Neuron (in vitro differentiated cells): ENCODE measurements at regions not wholly inside any gene's neighbourhood (a gene's known extent, or its start where the extent isn't known, plus 50 kb on each side); places are given as distances from the start of the nearest gene placed in this dataset.

Experiments used
- H2AFZ ChIP-seq: one replicate; pipeline ENCODE4 v1.6.1; 2013; ENCODE audit warnings: low read depth, mild to moderate bottlenecking, inconsistent platforms, low read length, moderate library complexity
- H3K27me3 ChIP-seq: one replicate; pipeline ENCODE4 v1.6.1; 2013; ENCODE audit warnings: low read length; ENCODE audit not compliant: insufficient read depth
- H3K36me3 ChIP-seq: one replicate; pipeline ENCODE4 v1.6.1; 2013; ENCODE audit warnings: low read length; ENCODE audit not compliant: insufficient read depth
- H3K4me1 ChIP-seq: one replicate; pipeline ENCODE4 v1.6.1; 2013; ENCODE audit warnings: low read length; ENCODE audit not compliant: insufficient read depth
- H3K4me3 ChIP-seq: 2 replicates; pipeline ENCODE4 v1.5.1; 2013; ENCODE audit warnings: mild to moderate bottlenecking, low read length, moderate library complexity
- H3K9me3 ChIP-seq: one replicate; pipeline ENCODE4 v1.6.1; 2013; ENCODE audit warnings: low read length

DNA sequence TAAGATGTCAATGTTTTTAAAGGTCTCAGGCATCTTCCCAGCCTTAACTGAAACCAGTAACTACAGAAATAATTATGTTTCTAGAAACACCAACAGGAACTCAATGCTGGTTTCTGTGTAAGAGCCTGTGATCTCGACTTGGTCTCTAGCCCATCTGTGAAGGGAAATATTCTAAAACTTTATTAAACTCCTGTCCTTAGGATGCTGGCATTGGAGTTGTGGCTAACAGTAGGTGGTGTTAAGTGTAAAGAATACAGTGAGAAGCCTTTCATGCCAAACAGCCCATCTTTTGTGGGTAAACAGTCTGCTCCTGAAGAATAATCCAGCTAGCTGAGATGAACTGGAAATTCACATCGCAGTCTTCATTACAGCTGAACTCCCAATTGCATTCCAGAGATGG, 133.2 kb downstream of the ADAMTS15 start:
- Histone ChIP-seq H3K9me3 (no peaks in the 10 kb centered on the region), H3K4me3 (no peak overlapping the region), H2AFZ (no peak overlapping the region), H3K36me3 (no peaks in the 10 kb centered on the region), H3K27me3 (no peaks in the 10 kb centered on the region), H3K4me1 (peaks cover 37% of the 10 kb centered on the region)

DNA sequence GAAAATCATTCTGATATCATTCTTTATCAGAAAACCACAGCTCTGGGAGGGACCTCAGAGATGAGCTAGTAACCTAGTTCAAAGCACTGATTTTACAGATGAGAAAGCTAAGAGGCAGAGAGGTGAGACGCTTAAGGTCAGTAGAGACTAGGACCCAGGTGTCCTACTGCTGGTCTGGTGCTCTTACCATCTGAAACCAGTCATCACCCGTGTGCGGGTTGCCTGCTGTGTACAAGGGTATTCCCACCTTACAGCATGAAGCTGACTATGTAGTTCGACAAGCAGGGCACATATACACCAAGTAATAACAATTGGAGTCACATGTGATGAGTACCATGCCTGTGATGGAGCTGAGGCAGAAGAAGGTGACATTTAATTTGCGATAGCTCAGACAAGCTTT, 133.7 kb downstream of the ADAMTS15 start:
- H3K4me1 ChIP-seq: peaks cover 37% of the 10 kb centered on the region
- no peak overlapping the region for H2AFZ ChIP-seq
- peaks cover 2% of the 10 kb centered on the region for H3K9me3 ChIP-seq
- no peak overlapping the region for H3K4me3 ChIP-seq
- no peaks in the 10 kb centered on the region for H3K36me3 ChIP-seq
- no peaks in the 10 kb centered on the region for H3K27me3 ChIP-seq

DNA sequence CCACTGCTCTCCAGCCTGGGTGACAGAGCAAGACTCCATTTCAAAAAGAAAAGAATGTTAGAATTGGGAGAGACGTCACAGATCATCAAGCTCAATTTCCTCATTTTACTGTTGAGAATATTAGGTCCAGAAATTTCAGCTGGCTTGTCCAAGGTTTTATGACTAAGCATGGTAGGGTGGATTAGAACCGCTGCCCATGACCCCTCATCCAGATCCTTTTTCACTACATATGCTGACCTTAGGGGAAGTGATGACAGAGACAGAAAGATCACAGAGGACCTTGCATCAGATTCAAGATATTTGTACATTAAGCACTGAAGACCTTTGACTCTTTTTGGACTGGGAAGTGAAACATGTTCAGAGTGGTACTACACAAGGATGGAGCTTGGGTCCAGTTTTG, 134.5 kb downstream of the ADAMTS15 start:
- Histone ChIP-seq H3K9me3 (peaks cover 5% of the 10 kb centered on the region), H3K4me3 (no peak overlapping the region), H3K4me1 (peaks cover 33% of the 10 kb centered on the region), H2AFZ (no peak overlapping the region), H3K36me3 (no peaks in the 10 kb centered on the region), H3K27me3 (no peaks in the 10 kb centered on the region)

DNA sequence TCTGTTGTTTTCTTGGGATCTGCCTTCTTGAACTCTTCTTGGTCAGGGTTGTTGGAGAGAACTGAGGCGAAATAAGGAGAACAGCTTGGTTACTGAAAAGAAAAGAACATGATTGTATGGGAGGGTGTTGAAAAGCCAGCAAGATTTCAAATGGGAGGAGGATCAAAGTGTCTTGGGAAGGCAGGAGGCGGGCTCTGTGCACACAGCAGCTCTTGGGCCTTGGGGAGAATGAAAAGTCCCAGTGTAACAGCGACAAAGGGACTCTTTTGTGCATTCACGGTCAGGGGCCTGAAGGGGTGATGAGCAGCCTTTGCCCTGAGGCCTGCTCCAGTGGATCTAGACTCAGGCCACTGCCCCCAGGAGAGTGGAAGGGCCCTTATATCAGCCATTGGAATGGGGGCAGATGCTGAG, 135.4 kb downstream of the ADAMTS15 start:
- Histone ChIP-seq H2AFZ (no peak overlapping the region), H3K4me3 (no peak overlapping the region), H3K27me3 (no peaks in the 10 kb centered on the region), H3K36me3 (no peaks in the 10 kb centered on the region), H3K4me1 (peaks cover 31% of the 10 kb centered on the region), H3K9me3 (peaks cover 5% of the 10 kb centered on the region)

DNA sequence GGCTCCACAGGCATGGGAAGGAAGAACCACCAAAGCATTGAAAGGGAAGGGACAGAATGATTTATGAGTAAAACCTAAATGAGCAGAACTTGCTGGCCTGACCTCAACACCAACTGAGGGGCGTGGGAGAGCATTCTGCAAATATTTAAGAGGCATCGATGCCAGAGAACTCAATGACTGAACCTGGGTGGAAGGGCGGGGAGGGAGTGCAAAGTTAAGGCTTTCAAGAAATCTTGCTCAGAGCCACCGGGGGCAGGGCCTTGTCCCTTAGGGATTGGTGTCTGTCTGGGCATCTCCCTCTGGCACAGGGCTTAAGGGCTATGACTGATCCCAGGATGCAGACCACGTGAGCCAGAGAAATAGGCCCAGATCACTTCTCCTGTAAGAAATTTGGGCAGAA, 137.1 kb downstream of the ADAMTS15 start:
- Histone ChIP-seq H3K9me3 (peaks cover 5% of the 10 kb centered on the region), H3K4me3 (no peak overlapping the region), H3K4me1 (peaks cover 23% of the 10 kb centered on the region), H2AFZ (no peak overlapping the region), H3K27me3 (no peaks in the 10 kb centered on the region), H3K36me3 (no peaks in the 10 kb centered on the region)

DNA sequence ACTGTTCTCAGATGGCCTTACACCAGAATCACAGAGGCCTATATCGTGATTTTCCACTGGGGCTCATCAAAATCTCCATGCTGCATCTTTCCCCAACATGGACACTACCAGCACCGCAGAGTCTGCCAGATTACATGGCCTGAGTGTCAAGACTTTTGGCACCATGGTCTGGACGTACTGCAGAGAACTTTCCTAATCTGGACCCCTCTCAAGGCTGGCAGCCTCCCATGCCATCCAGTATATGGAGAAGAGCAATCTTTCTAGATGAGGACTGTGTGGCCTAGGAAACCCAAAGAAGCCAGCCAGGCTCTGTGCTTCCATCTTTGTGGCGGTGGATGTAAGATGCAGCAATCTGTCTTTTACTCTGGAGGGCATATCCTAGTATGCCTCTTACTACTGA, 139.2 kb downstream of the ADAMTS15 start:
- H3K4me1 ChIP-seq: peaks cover 17% of the 10 kb centered on the region
- H3K27me3 ChIP-seq: no peaks in the 10 kb centered on the region
- no peaks in the 10 kb centered on the region for H3K36me3 ChIP-seq
- H2AFZ ChIP-seq: no peak overlapping the region
- peaks cover 5% of the 10 kb centered on the region for H3K9me3 ChIP-seq
- H3K4me3 ChIP-seq: no peak overlapping the region

DNA sequence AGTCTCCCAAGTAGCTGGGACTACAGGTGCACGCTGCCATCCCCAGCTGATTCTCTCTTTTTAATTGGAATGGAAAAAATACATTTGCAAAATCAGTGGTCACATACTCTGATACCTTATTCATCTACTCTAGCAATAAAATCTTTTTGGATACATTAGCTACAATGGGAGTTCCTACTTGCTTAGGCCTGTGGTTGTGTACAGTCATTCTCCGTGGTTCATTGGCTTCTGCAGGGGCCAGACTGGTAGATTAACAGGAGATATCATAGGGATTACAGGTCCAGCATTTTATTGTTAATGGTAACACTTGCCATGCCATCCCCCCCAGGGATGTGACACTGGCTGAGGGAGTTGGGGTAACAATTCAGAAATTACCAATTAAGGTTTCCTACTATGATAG, 140.0 kb downstream of the ADAMTS15 start:
- no peak overlapping the region for H2AFZ ChIP-seq
- no peaks in the 10 kb centered on the region for H3K36me3 ChIP-seq
- peaks cover 14% of the 10 kb centered on the region for H3K4me1 ChIP-seq
- H3K9me3 ChIP-seq: peaks cover 5% of the 10 kb centered on the region
- no peak overlapping the region for H3K4me3 ChIP-seq
- H3K27me3 ChIP-seq: no peaks in the 10 kb centered on the region

DNA sequence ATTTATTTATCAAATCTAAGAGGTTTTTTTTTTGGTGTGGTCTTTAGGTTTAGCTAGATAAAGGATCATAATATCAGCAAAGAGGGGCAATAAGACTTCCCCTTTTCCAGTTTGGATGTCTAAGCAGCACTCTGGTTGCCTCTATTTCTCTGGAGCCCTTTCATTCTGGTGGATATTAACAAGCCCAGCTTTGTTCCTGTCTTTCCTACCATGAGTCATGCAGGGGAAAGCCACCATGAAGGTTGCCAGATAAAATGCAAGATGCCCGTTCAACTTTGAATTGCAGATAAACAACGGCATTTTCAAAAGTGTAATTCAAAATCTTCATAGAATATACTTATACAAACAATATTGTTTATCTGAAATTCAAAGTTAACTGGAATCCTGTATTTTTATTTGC, 143.6 kb downstream of the ADAMTS15 start:
- Histone ChIP-seq H3K36me3 (no peaks in the 10 kb centered on the region), H3K9me3 (peaks cover 4% of the 10 kb centered on the region), H3K27me3 (no peaks in the 10 kb centered on the region), H2AFZ (no peak overlapping the region), H3K4me1 (no peaks in the 10 kb centered on the region), H3K4me3 (no peak overlapping the region)

DNA sequence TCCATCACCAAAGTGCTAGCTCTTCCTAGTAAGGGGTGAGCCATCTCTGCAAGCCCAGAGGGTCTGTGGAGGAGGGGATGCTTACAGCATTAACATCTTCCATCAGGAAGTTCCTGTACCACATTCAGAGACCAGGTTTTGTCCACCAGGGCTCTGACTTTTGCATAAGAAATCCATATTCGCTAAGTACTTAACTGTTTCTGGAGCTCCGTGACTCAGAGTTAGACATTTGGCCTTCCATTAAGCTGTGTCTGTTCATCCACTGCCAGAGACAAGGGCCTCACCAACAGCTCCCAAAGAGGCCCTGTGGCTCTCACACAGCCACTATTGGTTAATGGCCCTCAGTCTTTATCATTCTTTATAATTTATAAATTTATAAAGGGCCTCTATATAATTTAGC, 144.6 kb downstream of the ADAMTS15 start:
- no peaks in the 10 kb centered on the region for H3K36me3 ChIP-seq
- no peak overlapping the region for H3K4me3 ChIP-seq
- H2AFZ ChIP-seq: no peak overlapping the region
- H3K9me3 ChIP-seq: no peaks in the 10 kb centered on the region
- H3K4me1 ChIP-seq: no peaks in the 10 kb centered on the region
- no peaks in the 10 kb centered on the region for H3K27me3 ChIP-seq

DNA sequence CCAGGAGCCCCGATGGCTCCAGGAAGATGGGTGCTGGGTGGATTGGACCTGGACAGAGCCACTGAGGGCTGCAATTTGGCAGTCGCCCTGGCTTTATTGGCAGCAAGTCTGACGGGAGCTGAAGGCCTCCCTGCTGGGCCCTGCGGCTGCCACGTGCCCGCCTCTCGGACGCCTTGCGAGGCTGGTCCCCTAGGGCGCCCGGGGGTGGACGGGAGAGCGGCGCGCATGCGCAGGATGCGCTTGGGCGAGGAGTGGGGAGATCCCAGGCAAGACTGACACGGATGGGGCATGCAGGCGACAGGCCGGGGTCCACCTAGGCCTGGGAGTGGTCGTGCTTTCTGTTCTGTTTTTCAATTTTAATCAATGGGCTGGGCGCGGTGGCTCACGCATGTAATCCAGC, 150.0 kb downstream of the ADAMTS15 start:
- H2AFZ ChIP-seq: no peak overlapping the region
- no peaks in the 10 kb centered on the region for H3K36me3 ChIP-seq
- peaks cover 16% of the 10 kb centered on the region for H3K4me1 ChIP-seq
- H3K27me3 ChIP-seq: no peaks in the 10 kb centered on the region
- H3K9me3 ChIP-seq: no peaks in the 10 kb centered on the region
- H3K4me3 ChIP-seq: no peak overlapping the region

DNA sequence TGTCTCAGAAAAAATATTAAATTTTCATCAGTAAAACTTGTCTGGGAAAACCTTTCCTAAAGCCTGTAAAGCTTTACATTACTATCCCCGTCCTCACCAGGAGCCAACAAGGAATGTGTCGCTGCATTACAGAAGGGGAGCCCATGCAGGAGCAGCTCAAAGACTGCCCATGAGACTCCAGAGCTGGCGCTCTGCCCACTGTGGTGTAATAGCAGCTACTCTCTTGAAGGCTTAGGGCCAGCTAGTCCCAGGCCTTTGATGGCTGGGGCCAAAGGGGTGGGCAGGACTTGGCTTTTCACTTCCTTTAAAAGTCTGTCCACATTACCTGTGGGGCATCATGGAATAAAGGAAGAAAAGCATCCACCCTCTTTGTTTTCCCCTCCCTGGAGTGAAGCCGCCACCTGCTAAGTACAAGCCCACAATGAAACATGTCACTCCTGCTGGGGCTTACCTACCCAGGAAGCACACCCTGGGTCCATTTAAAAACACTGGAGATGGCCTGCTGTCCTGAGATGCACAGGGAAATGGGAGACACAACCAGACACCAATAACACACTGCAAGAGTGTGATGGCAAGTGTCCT, 150.7 kb downstream of the ADAMTS15 start:
- H3K4me3 ChIP-seq: no peak overlapping the region
- no peak overlapping the region for H2AFZ ChIP-seq
- no peaks in the 10 kb centered on the region for H3K27me3 ChIP-seq
- no peaks in the 10 kb centered on the region for H3K9me3 ChIP-seq
- H3K4me1 ChIP-seq: peaks cover 16% of the 10 kb centered on the region
- H3K36me3 ChIP-seq: no peaks in the 10 kb centered on the region

DNA sequence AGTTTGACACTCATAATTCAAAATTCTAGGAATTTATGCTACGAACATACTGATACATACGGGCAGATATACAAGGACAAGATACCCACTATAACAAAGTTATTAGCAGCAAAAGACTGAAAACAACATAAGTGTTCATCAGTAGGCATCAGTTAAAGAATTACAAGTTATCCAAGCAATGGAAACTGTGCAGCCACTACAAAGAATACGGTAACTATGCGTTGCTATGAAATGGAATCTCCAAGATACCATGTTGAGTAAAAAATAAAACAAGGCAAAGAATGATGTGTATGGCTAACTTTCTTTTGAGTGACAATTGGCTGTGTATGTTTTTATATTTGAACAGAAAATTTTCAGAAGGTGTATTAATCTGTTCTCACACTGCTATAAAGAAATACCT, 151.7 kb downstream of the ADAMTS15 start:
- Histone ChIP-seq H2AFZ (no peak overlapping the region), H3K36me3 (no peaks in the 10 kb centered on the region), H3K9me3 (no peaks in the 10 kb centered on the region), H3K4me3 (no peak overlapping the region), H3K27me3 (no peaks in the 10 kb centered on the region), H3K4me1 (peaks cover 16% of the 10 kb centered on the region)

DNA sequence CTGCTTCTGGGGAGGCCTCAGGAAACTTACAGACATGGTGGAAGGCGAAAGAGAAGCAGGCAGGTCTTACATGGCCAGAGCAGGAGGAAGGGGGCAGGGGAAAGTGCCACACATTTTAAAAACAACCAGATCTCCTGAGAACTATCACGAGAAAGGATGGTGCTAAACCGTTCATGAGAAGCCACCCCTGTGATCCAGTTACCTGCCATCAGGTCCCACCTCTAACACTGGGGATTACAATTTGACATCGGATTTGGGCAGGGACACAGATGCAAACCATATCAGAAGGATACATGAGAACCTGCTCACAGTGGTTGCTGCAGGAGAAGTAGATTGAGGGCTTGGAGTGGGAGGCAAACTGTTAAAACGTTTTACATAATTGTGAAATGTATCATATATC, 152.2 kb downstream of the ADAMTS15 start:
- no peaks in the 10 kb centered on the region for H3K9me3 ChIP-seq
- H2AFZ ChIP-seq: no peak overlapping the region
- no peaks in the 10 kb centered on the region for H3K27me3 ChIP-seq
- no peak overlapping the region for H3K4me3 ChIP-seq
- H3K4me1 ChIP-seq: peaks cover 16% of the 10 kb centered on the region
- H3K36me3 ChIP-seq: no peaks in the 10 kb centered on the region

DNA sequence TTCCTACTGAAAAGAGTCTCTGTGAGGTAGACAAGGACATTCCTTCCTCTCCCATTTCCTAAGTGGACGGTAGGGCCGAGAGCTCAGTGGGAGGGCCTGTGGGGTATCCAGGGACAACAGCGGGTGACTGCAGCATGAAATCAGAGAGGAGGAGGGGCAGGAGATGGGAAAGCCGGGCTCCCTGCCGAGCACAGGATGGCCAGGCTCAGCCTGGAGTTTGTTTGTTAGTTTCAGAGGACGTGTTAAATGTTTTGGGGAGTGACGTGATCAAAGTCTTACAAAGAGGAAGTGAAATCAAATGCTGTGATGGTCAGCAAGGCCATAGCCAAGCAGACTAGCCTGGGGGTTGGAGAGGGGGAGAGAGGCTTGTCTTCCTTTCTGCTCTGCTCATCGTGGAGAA, 152.7 kb downstream of the ADAMTS15 start:
- Histone ChIP-seq H3K36me3 (no peaks in the 10 kb centered on the region), H3K4me3 (no peak overlapping the region), H3K27me3 (no peaks in the 10 kb centered on the region), H2AFZ (no peak overlapping the region), H3K4me1 (peaks cover 16% of the 10 kb centered on the region), H3K9me3 (no peaks in the 10 kb centered on the region)
